ENCODE measurements at regions not wholly inside any gene's neighbourhood (a gene's known extent, or its start where the extent isn't known, plus 50 kb on each side); places are given as distances from the start of the nearest gene placed in this dataset.

GRCh38 chr14:94893411-94894160 lies 123.7 kb upstream of the GSC start:
- no peaks in the 10 kb centered on the region for H3K79me2 ChIP-seq (ENCODE audit: control insufficient read depth, low read length)
- TF ChIP-seq, protein P1, sequence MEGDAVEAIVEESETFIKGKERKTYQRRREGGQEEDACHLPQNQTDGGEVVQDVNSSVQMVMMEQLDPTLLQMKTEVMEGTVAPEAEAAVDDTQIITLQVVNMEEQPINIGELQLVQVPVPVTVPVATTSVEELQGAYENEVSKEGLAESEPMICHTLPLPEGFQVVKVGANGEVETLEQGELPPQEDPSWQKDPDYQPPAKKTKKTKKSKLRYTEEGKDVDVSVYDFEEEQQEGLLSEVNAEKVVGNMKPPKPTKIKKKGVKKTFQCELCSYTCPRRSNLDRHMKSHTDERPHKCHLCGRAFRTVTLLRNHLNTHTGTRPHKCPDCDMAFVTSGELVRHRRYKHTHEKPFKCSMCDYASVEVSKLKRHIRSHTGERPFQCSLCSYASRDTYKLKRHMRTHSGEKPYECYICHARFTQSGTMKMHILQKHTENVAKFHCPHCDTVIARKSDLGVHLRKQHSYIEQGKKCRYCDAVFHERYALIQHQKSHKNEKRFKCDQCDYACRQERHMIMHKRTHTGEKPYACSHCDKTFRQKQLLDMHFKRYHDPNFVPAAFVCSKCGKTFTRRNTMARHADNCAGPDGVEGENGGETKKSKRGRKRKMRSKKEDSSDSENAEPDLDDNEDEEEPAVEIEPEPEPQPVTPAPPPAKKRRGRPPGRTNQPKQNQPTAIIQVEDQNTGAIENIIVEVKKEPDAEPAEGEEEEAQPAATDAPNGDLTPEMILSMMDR (IDR thresholded peaks at IDR 0.05; ENCODE audit: low read depth, low read length, poor library complexity, severe bottlenecking) = no peak
- TF ChIP-seq EZH2phosphoT487 (IDR thresholded peaks at IDR 0.05; ENCODE audit: borderline replicate concordance, low read length) = no peak
- no peak overlapping the region for H3K4me3 ChIP-seq (ENCODE audit: low read length)
- no peaks in the 10 kb centered on the region for H4K20me1 ChIP-seq (ENCODE audit: control insufficient read depth, insufficient read depth, low read depth, low read length)
- H3K27me3 ChIP-seq (ENCODE audit: control insufficient read depth, low read length) = no peaks in the 10 kb centered on the region
- no peaks in the 10 kb centered on the region for H3F3A ChIP-seq (ENCODE audit: control insufficient read depth, insufficient read depth)
- H3K4me1 ChIP-seq (ENCODE audit: control insufficient read depth, low read length) = no peaks in the 10 kb centered on the region
- no peak overlapping the region for H3K27ac ChIP-seq (ENCODE audit: low read depth, low read length)
- H3K9me3 ChIP-seq (ENCODE audit: control insufficient read depth, insufficient read depth, low read length) = no peaks in the 10 kb centered on the region
- no peaks in the 10 kb centered on the region for H3K36me3 ChIP-seq (ENCODE audit: control insufficient read depth, low read length)
- H3K9me2 ChIP-seq (replicated peaks; ENCODE audit: control insufficient read depth, low read length) = no peaks in the 10 kb centered on the region
- no peak overlapping the region for H3K4me2 ChIP-seq (ENCODE audit: low read length)

DNA sequence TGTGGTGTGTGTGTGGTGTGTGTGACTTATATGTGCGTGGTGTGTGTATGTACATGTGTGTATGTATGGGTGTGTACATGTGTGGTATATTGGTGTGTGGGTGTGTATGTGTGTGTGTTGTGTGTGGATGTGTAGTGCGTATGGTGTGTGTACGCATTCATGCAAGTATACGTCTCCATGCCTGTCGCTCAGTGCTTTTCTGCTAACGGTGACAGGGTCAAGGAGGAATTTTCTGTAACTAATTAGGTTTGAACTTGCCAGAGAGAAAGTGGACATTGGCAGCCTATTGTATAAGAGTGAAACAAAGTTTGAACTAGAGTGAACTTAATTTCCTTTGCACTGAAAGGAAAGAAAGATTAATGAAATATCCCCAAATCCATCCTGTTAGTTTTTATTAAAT lies 120.9 kb upstream of the GSC start:
- Histone ChIP-seq H3K36me3 (ENCODE audit: control insufficient read depth, low read length) (no peaks in the 10 kb centered on the region), H3K27me3 (ENCODE audit: control insufficient read depth, low read length) (no peaks in the 10 kb centered on the region), H3K4me3 (ENCODE audit: low read length) (no peak overlapping the region), H3K9me3 (ENCODE audit: control insufficient read depth, insufficient read depth, low read length) (no peaks in the 10 kb centered on the region), H3K4me2 (ENCODE audit: low read length) (no peak overlapping the region), H3F3A (ENCODE audit: control insufficient read depth, insufficient read depth) (no peaks in the 10 kb centered on the region), H3K4me1 (ENCODE audit: control insufficient read depth, low read length) (peaks cover 4% of the 10 kb centered on the region), H4K20me1 (ENCODE audit: control insufficient read depth, insufficient read depth, low read depth, low read length) (no peaks in the 10 kb centered on the region), H3K79me2 (ENCODE audit: control insufficient read depth, low read length) (no peaks in the 10 kb centered on the region), H3K27ac (ENCODE audit: low read depth, low read length) (no peak overlapping the region), H3K9me2 (replicated peaks; ENCODE audit: control insufficient read depth, low read length) (no peaks in the 10 kb centered on the region)
- no peak for TF ChIP-seq EZH2phosphoT487 (IDR thresholded peaks at IDR 0.05; ENCODE audit: borderline replicate concordance, low read length)
- TF ChIP-seq, protein P1 (IDR thresholded peaks at IDR 0.05; ENCODE audit: low read depth, low read length, poor library complexity, severe bottlenecking) = no peak

DNA sequence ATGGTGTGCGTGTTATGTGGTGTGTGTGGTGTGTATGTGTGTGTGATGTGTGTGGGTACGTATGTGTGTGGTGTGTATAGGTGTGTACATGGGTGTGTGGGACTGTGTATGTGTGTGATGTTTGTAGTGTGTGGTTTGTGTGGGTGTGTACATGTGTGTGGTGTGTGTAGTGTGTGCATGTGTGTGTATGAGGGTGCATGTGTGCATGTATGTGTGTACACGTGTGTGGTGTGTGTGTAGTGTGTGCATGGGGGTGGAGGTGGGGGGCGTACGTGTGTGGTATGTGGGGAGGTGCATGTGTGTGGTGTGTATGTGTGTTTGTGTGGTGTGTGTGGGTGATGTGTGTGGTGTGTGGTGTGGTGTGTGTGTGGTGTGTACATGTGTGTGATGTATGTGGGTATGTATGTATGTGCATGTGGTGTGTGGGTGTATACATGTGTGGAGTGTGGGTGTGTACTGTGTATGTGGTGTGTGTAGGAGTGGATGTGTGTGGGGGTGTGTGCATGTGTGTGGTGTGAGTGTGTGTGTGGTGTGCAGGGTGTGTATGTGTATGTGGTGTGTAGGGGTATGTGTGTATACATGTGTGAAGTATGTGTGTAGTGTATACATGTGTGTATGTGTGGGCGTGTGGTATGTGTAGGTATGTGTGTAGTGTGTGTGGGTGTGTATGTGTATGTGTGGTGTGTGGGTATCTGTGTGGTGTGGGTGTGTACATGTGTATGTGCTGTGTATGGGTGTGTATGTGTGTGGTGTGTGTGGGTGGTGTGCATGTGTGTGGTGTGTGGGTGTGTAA lies 119.8 kb upstream of the GSC start:
- H3K9me2 ChIP-seq (replicated peaks; ENCODE audit: control insufficient read depth, low read length) = no peaks in the 10 kb centered on the region
- H3F3A ChIP-seq (ENCODE audit: control insufficient read depth, insufficient read depth) = no peaks in the 10 kb centered on the region
- H3K9me3 ChIP-seq (ENCODE audit: control insufficient read depth, insufficient read depth, low read length) = no peaks in the 10 kb centered on the region
- no peak overlapping the region for H3K4me3 ChIP-seq (ENCODE audit: low read length)
- no peak overlapping the region for H3K27ac ChIP-seq (ENCODE audit: low read depth, low read length)
- TF ChIP-seq, protein P1 (IDR thresholded peaks at IDR 0.05; ENCODE audit: low read depth, low read length, poor library complexity, severe bottlenecking) = no peak
- no peak for TF ChIP-seq EZH2phosphoT487 (IDR thresholded peaks at IDR 0.05; ENCODE audit: borderline replicate concordance, low read length)
- no peaks in the 10 kb centered on the region for H3K79me2 ChIP-seq (ENCODE audit: control insufficient read depth, low read length)
- H3K36me3 ChIP-seq (ENCODE audit: control insufficient read depth, low read length) = no peaks in the 10 kb centered on the region
- no peaks in the 10 kb centered on the region for H4K20me1 ChIP-seq (ENCODE audit: control insufficient read depth, insufficient read depth, low read depth, low read length)
- H3K4me2 ChIP-seq (ENCODE audit: low read length) = no peak overlapping the region
- H3K4me1 ChIP-seq (ENCODE audit: control insufficient read depth, low read length) = peaks cover 4% of the 10 kb centered on the region
- no peaks in the 10 kb centered on the region for H3K27me3 ChIP-seq (ENCODE audit: control insufficient read depth, low read length)

Data from DOHH2 (cell line).